ENCODE measurements at regions not wholly inside any gene's neighbourhood (a gene's known extent, or its start where the extent isn't known, plus 50 kb on each side); places are given as distances from the start of the nearest gene placed in this dataset.
A peak's percentile ranks its signal among the peaks of the same experiment; 100 is the strongest.
"Not testable (repeated sequence)": the region's sequence is repeated elsewhere in the genome, so short reads cannot be mapped to it uniquely, and the experiment has no call there.

GRCh38 chr7:82624337-82624736 lies 180.8 kb upstream of the CACNA2D1 start:
- no peak for DNase-seq

GRCh38 chr7:82623812-82624211 lies 180.2 kb upstream of the CACNA2D1 start:
- no peak for DNase-seq

- DNase-seq: no peak
Observed at GRCh38 chr7:82617156-82617555, 173.6 kb upstream of the CACNA2D1 start.

- no peak for DNase-seq
Observed at GRCh38 chr7:82616059-82616728, 172.6 kb upstream of the CACNA2D1 start.

- no peak for DNase-seq
Observed at GRCh38 chr7:82615527-82615926, 171.9 kb upstream of the CACNA2D1 start.

- no peak for DNase-seq
Observed at GRCh38 chr7:82609746-82610145, 166.2 kb upstream of the CACNA2D1 start.

- DNase-seq: no peak
Observed at GRCh38 chr7:82605247-82605864, 161.8 kb upstream of the CACNA2D1 start.

- DNase-seq: no peak
Observed at GRCh38 chr7:82602066-82602465, 158.5 kb upstream of the CACNA2D1 start.

GRCh38 chr7:82600531-82600930 lies 157.0 kb upstream of the CACNA2D1 start:
- DNase-seq: no peak

- no peak for DNase-seq
Observed at GRCh38 chr7:82599895-82600294, 156.3 kb upstream of the CACNA2D1 start.

- no peak for DNase-seq
Observed at GRCh38 chr7:82598958-82599357, 155.4 kb upstream of the CACNA2D1 start.

- DNase-seq: not testable (repeated sequence)
Observed at GRCh38 chr7:82595795-82596194, 152.2 kb upstream of the CACNA2D1 start.

- no peak for DNase-seq
Observed at GRCh38 chr7:82595176-82595575, 151.6 kb upstream of the CACNA2D1 start.

GRCh38 chr7:82594665-82595064 lies 151.1 kb upstream of the CACNA2D1 start:
- no peak for DNase-seq

- DNase-seq: no peak
Observed at GRCh38 chr7:82593780-82594179, 150.2 kb upstream of the CACNA2D1 start.

- no peak for DNase-seq
Observed at GRCh38 chr7:82592416-82592815, 148.8 kb upstream of the CACNA2D1 start.

- no peak for DNase-seq
Observed at GRCh38 chr7:82579047-82579446, 135.5 kb upstream of the CACNA2D1 start.

- no peak for DNase-seq
Observed at GRCh38 chr7:82578430-82578829, 134.9 kb upstream of the CACNA2D1 start.

GRCh38 chr7:82572195-82572880 lies 128.8 kb upstream of the CACNA2D1 start:
- DNase-seq: peak; percentile 42

GRCh38 chr7:82571047-82571446 lies 127.5 kb upstream of the CACNA2D1 start:
- not testable (repeated sequence) for DNase-seq

GRCh38 chr7:82567841-82568240 lies 124.3 kb upstream of the CACNA2D1 start:
- DNase-seq: no peak

GRCh38 chr7:82567356-82567755 lies 123.8 kb upstream of the CACNA2D1 start:
- no peak for DNase-seq

- DNase-seq: no peak
Observed at GRCh38 chr7:82566752-82567151, 123.2 kb upstream of the CACNA2D1 start.

Data from T-helper 9 cell (primary cell).